Islet of Langerhans (tissue), 1 donor: ENCODE measurements at regions not wholly inside any gene's neighbourhood (a gene's known extent, or its start where the extent isn't known, plus 50 kb on each side); places are given as distances from the start of the nearest gene placed in this dataset.
"Not testable (repeated sequence)": the region's sequence is repeated elsewhere in the genome, so short reads cannot be mapped to it uniquely, and the experiment has no call there.

Experiments used
- FAIRE-seq: peaks from one replicate; lab custom pipeline; 2011; peaks lifted over from hg19 to GRCh38; lab: Jason Lieb, UNC

GRCh38 chr13:43946281-43946680 is 66.6 kb downstream of the LACC1 start:
- no peak for FAIRE-seq

GRCh38 chr13:43947897-43948458 is 68.3 kb downstream of the LACC1 start:
- FAIRE-seq, result no peak

- FAIRE-seq, result no peak
Observed at GRCh38 chr13:43953370-43953769, 73.7 kb downstream of the LACC1 start.

- FAIRE-seq, result not testable (repeated sequence)
Observed at GRCh38 chr13:43956975-43957374, 77.3 kb downstream of the LACC1 start.

- no peak for FAIRE-seq
Observed at GRCh38 chr13:43959291-43959690, 79.6 kb downstream of the LACC1 start.

GRCh38 chr13:43961909-43962308 is 82.2 kb downstream of the LACC1 start:
- FAIRE-seq, result no peak

GRCh38 chr13:43963726-43964125 is 84.0 kb downstream of the LACC1 start:
- FAIRE-seq, result no peak

- FAIRE-seq, result no peak
Observed at GRCh38 chr13:43964698-43965458, 85.2 kb downstream of the LACC1 start.

- FAIRE-seq, result no peak
Observed at GRCh38 chr13:43965459-43965845, 85.7 kb downstream of the LACC1 start.

GRCh38 chr13:43968251-43968942 is 88.7 kb downstream of the LACC1 start:
- FAIRE-seq, result not testable (repeated sequence)

- not testable (repeated sequence) for FAIRE-seq
Observed at GRCh38 chr13:43968943-43969690, 89.4 kb downstream of the LACC1 start.

- FAIRE-seq, result not testable (repeated sequence)
Observed at GRCh38 chr13:43969919-43970318, 90.2 kb downstream of the LACC1 start.

- FAIRE-seq, result not testable (repeated sequence)
Observed at GRCh38 chr13:43970520-43971242, 91.0 kb downstream of the LACC1 start.

GRCh38 chr13:43971324-43971723 is 91.6 kb downstream of the LACC1 start:
- FAIRE-seq, result not testable (repeated sequence)

- no peak for FAIRE-seq
Observed at GRCh38 chr13:43977911-43978310, 98.2 kb downstream of the LACC1 start.

GRCh38 chr13:43978688-43979087 is 99.0 kb downstream of the LACC1 start:
- no peak for FAIRE-seq

GRCh38 chr13:43979492-43979891 is 99.8 kb downstream of the LACC1 start:
- FAIRE-seq, result no peak

GRCh38 chr13:43980587-43980986 is 100.9 kb downstream of the LACC1 start:
- no peak for FAIRE-seq

- no peak for FAIRE-seq
Observed at GRCh38 chr13:43981091-43981490, 101.4 kb downstream of the LACC1 start.

GRCh38 chr13:43981512-43982301 is 102.0 kb downstream of the LACC1 start:
- FAIRE-seq, result peak; percentile 71

GRCh38 chr13:43983373-43983772 is 103.7 kb downstream of the LACC1 start:
- FAIRE-seq, result no peak
